ENCODE measurements at regions not wholly inside any gene's neighbourhood (a gene's known extent, or its start where the extent isn't known, plus 50 kb on each side); places are given as distances from the start of the nearest gene placed in this dataset.

DNA sequence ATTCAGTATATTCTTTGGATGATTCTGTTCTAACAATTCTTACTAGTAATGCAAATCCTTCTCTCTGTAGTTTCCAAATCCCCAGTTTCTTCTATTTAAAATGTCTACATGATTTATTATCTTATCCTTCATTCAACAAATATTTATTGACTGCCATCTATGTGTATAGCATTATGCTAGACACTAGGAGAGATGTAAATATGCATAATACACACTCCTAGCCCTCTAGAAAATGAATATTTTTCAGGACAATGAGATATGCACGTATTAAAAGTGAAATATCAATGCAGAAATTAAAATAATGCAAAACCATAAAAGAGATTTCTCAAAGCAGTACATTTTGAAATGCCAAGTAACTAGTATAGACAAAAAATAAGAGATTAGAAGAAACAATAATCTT lies 293.5 kb upstream of the CNR1 start:
- no peaks in the 10 kb centered on the region for H3K36me3 ChIP-seq (replicated peaks in 1 of 2)
- H3K9me3 ChIP-seq (replicated peaks in 1 of 3), result no peaks in the 10 kb centered on the region
- intact Hi-C loops (cut with DNase I), result no loop called here
- TF ChIP-seq POLR2A (IDR thresholded peaks at IDR 0.05), result no peak
- TF ChIP-seq, protein P1, sequence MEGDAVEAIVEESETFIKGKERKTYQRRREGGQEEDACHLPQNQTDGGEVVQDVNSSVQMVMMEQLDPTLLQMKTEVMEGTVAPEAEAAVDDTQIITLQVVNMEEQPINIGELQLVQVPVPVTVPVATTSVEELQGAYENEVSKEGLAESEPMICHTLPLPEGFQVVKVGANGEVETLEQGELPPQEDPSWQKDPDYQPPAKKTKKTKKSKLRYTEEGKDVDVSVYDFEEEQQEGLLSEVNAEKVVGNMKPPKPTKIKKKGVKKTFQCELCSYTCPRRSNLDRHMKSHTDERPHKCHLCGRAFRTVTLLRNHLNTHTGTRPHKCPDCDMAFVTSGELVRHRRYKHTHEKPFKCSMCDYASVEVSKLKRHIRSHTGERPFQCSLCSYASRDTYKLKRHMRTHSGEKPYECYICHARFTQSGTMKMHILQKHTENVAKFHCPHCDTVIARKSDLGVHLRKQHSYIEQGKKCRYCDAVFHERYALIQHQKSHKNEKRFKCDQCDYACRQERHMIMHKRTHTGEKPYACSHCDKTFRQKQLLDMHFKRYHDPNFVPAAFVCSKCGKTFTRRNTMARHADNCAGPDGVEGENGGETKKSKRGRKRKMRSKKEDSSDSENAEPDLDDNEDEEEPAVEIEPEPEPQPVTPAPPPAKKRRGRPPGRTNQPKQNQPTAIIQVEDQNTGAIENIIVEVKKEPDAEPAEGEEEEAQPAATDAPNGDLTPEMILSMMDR (IDR thresholded peaks at IDR 0.05), result no peak
- WGBS, 4 donors, result 68 to 81% (median 76%) methylated on average over 1 of the region's 1 CpG
- no peak overlapping the region for H3K4me3 ChIP-seq
- no peak overlapping the region for H3K27ac ChIP-seq
- no peaks in the 10 kb centered on the region for H3K27me3 ChIP-seq
- DNase-seq, result no peak
- no peaks in the 10 kb centered on the region for H3K4me1 ChIP-seq (replicated peaks in 1 of 2)

DNA sequence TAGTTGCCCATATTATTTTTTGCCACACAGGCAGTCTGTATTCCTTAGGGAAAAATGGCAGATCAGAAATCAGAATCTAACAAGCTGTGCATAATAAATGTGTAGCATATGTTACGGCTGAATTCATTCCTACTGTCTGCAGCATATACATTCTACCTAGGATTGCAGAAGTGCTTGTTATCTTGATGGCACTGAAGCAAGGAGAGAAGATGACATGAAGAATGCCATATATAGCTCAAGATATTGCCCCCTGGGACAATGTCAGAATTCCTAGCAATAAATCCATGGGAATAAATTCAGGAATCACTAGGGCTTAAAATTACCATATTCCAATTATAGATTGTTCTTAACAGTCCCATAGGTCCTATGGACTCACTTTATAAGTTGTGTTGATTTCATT lies 293.0 kb upstream of the CNR1 start:
- intact Hi-C loops (cut with DNase I), result no loop called here
- no peak for DNase-seq
- Histone ChIP-seq H3K4me3 (no peak overlapping the region), H3K27me3 (no peaks in the 10 kb centered on the region), H3K9me3 (replicated peaks in 1 of 3) (no peaks in the 10 kb centered on the region), H3K27ac (no peak overlapping the region), H3K4me1 (replicated peaks in 1 of 2) (no peaks in the 10 kb centered on the region), H3K36me3 (replicated peaks in 1 of 2) (no peaks in the 10 kb centered on the region)
- WGBS, 4 donors, result 82 to 94% (median 90%) methylated on average over 1 of the region's 1 CpG
- TF ChIP-seq, protein P1 (IDR thresholded peaks at IDR 0.05), result no peak
- no peak for TF ChIP-seq POLR2A (IDR thresholded peaks at IDR 0.05)

DNA sequence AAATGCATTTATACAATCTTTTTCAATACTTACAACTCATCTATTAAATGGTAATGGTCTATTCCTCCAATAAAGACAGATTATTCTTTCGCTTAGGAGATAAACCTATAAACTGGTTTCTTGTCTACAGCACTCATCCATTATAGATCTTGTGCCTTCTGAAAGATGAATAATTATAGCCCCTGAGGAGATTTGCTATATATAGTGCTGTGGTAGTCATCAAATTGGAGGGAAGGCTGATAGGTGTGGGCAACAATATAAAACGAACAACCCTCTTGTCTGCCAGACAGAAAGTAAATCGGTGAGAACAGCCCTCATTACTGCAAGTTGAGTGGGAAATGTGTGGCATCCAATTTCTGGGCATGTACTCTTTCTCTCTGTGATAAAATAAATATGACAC lies 292.5 kb upstream of the CNR1 start:
- no peaks in the 10 kb centered on the region for H3K27me3 ChIP-seq
- no peaks in the 10 kb centered on the region for H3K9me3 ChIP-seq (replicated peaks in 1 of 3)
- 69 to 85% (median 78%) methylated on average over 3 of the region's 3 CpGs for WGBS, 4 donors
- no peak overlapping the region for H3K4me3 ChIP-seq
- intact Hi-C loops (cut with DNase I), result no loop called here
- H3K27ac ChIP-seq, result no peak overlapping the region
- H3K4me1 ChIP-seq (replicated peaks in 1 of 2), result no peaks in the 10 kb centered on the region
- TF ChIP-seq, protein P1 (IDR thresholded peaks at IDR 0.05), result no peak
- no peak for TF ChIP-seq POLR2A (IDR thresholded peaks at IDR 0.05)
- no peaks in the 10 kb centered on the region for H3K36me3 ChIP-seq (replicated peaks in 1 of 2)
- no peak for DNase-seq

DNA sequence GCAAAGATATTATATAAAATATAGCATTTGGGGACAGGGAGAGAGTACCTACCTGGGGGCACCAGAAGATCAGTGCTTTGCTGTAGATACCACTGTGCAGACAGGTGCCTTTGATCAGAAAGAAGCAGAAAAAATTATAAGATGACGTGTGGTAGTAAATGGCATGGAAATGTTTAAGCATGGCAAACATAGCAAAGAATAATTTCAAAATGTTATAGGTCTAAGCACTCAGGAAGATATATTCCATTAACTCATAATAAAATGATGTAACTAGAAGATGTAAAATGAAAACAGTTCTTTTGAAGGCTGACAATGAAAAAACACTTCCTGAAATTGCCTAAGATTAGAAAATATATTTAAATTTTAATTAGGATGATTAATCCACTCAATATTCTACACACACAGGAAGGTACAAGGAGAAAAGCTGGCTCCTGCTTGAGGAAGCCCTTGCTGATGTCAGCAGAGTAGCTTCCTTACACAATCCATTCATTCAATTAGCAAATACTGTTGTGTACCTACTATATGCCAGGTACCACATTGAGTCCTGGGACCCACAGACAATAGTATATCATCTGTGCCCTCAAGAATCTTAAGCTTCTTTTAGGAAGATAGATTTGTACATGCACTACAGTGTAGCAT lies 290.2 kb upstream of the CNR1 start:
- H3K36me3 ChIP-seq (replicated peaks in 1 of 2), result no peaks in the 10 kb centered on the region
- no peaks in the 10 kb centered on the region for H3K4me1 ChIP-seq (replicated peaks in 1 of 2)
- WGBS, 4 donors, result 66 to 92% (median 75%) methylated on average over 1 of the region's 1 CpG
- no peak for DNase-seq
- H3K27ac ChIP-seq, result no peak overlapping the region
- H3K9me3 ChIP-seq (replicated peaks in 1 of 3), result no peaks in the 10 kb centered on the region
- no peak overlapping the region for H3K4me3 ChIP-seq
- H3K27me3 ChIP-seq, result no peaks in the 10 kb centered on the region
- TF ChIP-seq, protein P1 (IDR thresholded peaks at IDR 0.05), result no peak
- TF ChIP-seq POLR2A (IDR thresholded peaks at IDR 0.05), result no peak
- intact Hi-C loops (cut with DNase I), result no loop called here
